D721Med (cell line): ENCODE measurements at regions not wholly inside any gene's neighbourhood (a gene's known extent, or its start where the extent isn't known, plus 50 kb on each side); places are given as distances from the start of the nearest gene placed in this dataset.

Experiments used
- DNase-seq: peaks from one replicate; pipeline ENCODE4 v3.0.0; 2011; ENCODE audit warnings: low spot score; ENCODE audit not compliant: insufficient read length
- FAIRE-seq: peaks from 2 replicates; lab custom pipeline; 2011; peaks lifted over from hg19 to GRCh38; lab: Jason Lieb, UNC
- CTCF ChIP-seq: IDR thresholded peaks from 2 replicates; pipeline ENCODE4 v1.5.1; 2012; ENCODE audit warnings: mild to moderate bottlenecking, control low read depth; ENCODE audit not compliant: insufficient read depth; ENCODE audit errors: missing control alignments

GRCh38 chr6:105760746-105761145 is 325.4 kb upstream of the PRDM1 start:
- DNase-seq (no peak), FAIRE-seq (no peak)
- TF ChIP-seq CTCF = no peak

GRCh38 chr6:105759946-105760345 is 326.2 kb upstream of the PRDM1 start:
- FAIRE-seq = no peak
- no peak for DNase-seq
- no peak for TF ChIP-seq CTCF

- TF ChIP-seq CTCF = no peak
These were observed 327.1 kb upstream of the PRDM1 start for GRCh38 chr6:105759015-105759414.

GRCh38 chr6:105757512-105758200 is 328.5 kb upstream of the PRDM1 start:
- DNase-seq (no peak), FAIRE-seq (no peak)
- no peak for TF ChIP-seq CTCF

More at GRCh38 chr6:105759015-105759414, 327.1 kb upstream of the PRDM1 start:
- FAIRE-seq = no peak
- DNase-seq = no peak

GRCh38 chr6:105755885-105756284 is 330.3 kb upstream of the PRDM1 start:
- FAIRE-seq (no peak), DNase-seq (no peak)
- TF ChIP-seq CTCF = no peak

GRCh38 chr6:105753620-105754211 is 332.4 kb upstream of the PRDM1 start:
- no peak for TF ChIP-seq CTCF
- no peak for FAIRE-seq
- DNase-seq = no peak

GRCh38 chr6:105753207-105753606 is 332.9 kb upstream of the PRDM1 start:
- TF ChIP-seq CTCF = no peak
- no peak for DNase-seq
- no peak for FAIRE-seq
